Urothelium cell line (cell line): ENCODE measurements at regions not wholly inside any gene's neighbourhood (a gene's known extent, or its start where the extent isn't known, plus 50 kb on each side); places are given as distances from the start of the nearest gene placed in this dataset.

Experiments used
- DNase-seq: peaks from one replicate; pipeline ENCODE4 v3.0.0; 2011; ENCODE audit warnings: low spot score, mixed read lengths
- FAIRE-seq: peaks from 2 replicates; lab custom pipeline; 2011; peaks lifted over from hg19 to GRCh38; lab: Jason Lieb, UNC

DNA sequence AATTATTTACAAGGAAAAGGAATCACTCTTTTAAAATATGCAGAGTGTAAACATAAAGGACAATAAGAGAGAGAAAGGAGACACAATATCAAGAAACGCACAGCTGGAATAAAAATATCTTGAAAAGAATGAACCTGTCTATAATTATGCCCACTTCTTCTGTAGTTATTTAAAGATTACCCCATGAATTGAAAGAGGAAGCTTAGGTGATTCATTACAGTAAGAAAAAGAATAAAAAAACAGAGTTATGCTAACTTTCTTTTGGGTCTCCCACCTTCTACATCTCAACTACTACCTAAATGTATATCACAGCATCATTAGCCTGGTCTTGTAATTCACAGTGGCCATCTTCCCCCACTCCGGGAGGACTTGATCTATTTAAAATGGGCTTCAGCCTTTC is 182.1 kb downstream of the MRPL39 start:
- no peak for DNase-seq
- FAIRE-seq = no peak

DNA sequence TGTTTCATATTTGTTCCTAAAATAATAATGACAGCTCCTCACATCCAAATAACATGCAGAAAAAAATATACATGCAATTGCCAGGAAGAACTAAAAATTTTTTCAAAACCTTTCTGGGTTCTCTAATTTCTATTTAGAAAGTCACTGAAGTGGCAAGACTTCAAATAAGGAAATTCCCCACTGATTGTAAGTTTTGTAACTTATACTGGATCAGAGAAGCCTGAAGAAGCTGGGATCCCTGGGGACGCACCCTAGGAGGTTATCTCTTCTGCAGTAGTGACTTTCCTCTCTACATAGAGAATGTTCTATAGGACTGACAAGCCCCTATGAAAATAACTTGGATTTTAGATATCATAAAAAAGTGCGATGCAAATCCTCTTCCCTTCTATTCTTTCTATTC is 182.6 kb downstream of the MRPL39 start:
- FAIRE-seq (no peak), DNase-seq (no peak)

DNA sequence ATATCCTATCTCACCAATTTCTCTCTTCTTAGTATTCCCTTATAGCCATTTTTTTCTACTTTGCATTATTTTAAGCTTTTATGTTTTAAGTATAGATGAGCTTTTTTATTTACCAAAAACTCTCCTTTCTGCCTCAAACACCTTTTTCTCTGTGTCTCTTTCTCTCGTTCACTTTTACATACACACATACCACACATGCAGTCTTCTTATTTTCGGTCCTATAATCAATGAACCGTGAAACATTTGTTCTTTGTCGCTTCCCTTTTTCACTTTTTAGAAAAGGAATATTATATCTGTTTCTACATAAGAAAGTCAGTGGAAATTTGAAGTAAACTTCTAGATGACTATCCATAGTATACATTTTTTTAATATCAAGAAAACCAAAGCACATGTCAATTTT is 183.2 kb downstream of the MRPL39 start:
- no peak for FAIRE-seq
- no peak for DNase-seq

GRCh38 chr21:25422610-25423608 is 184.4 kb downstream of the MRPL39 start:
- FAIRE-seq (no peak), DNase-seq (no peak)

GRCh38 chr21:25421321-25422028 is 185.8 kb downstream of the MRPL39 start:
- FAIRE-seq (no peak), DNase-seq (no peak)

DNA sequence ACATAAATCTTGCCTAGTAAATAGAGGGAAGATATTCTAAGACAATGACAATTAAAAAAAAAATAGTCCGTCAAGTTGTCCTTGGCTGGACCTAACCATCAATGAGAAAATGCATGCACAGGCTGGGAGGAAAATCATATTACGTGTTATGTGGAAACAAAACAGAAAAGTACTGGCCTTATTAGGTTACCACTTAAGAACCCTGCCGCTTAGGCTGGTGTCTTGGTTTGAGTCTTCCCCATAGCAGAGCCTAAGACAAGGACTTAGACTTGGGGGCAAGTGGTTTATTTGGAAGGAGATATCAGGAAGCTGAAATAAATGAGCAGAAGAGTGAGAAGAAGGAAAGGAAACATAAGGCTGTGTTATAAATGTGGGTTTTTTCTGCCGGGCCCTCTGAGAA is 186.4 kb downstream of the MRPL39 start:
- DNase-seq (no peak), FAIRE-seq (no peak)

DNA sequence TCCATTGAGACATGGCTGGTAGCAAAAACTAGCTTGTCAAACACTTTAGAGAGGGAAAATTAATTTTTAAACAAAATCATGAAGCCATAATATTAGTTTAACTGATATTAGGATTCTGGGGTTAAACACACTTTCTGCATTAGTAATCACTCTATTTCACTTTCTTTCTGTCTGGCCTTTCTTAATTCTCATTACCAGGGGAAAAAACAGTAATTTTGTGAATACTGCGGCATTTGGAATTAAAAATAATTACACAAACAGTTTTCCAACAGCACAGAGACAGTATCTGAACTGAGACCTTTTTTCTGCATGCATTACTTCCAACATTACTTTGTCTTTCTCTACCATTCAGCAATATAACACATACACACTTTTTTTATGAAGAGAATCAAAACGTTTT is 190.6 kb downstream of the MRPL39 start:
- no peak for DNase-seq
- no peak for FAIRE-seq

- DNase-seq (no peak), FAIRE-seq (no peak)
Observed at GRCh38 chr21:25412100-25412499, 195.2 kb downstream of the MRPL39 start.

DNA sequence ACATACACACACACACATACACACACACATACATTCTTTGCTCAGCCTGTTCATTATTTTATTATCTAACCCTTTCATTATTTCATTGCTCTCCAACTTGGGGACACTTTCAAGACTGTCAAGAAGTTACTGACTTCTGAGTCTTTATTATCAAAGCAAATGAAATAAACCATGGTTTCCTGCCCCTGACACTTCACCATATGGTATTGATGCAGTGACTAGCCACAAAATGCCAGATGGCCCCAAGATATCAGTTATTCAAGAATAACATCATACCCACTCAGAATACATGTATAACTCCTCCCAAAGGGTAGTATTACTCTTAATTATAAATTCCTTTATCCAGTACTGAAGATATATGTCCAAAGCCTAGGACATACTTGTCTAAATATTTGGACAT is 197.3 kb downstream of the MRPL39 start:
- no peak for FAIRE-seq

DNA sequence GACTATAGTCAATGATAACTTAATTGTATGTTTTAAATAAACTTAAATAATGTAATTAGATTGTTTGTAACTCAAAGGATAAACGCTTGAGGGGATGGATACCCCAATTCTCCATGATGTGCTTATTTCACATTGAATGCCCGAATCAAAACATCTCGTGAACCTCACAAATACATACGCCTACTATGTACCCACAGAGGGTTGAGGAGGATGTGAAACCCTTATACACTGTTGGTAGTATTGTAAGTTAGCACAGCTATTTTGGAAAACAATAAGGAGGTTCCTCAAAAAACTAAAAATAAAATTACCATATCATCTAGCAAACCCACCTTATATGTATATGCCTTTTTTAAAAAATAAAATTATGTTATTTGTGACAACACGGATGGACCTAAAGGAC is 198.6 kb downstream of the MRPL39 start:
- DNase-seq (no peak), FAIRE-seq (no peak)

More for the DNA sequence above, 197.3 kb downstream of the MRPL39 start:
- DNase-seq = no peak

GRCh38 chr21:25406887-25407579 is 200.2 kb downstream of the MRPL39 start:
- no peak for FAIRE-seq
- DNase-seq = no peak

DNA sequence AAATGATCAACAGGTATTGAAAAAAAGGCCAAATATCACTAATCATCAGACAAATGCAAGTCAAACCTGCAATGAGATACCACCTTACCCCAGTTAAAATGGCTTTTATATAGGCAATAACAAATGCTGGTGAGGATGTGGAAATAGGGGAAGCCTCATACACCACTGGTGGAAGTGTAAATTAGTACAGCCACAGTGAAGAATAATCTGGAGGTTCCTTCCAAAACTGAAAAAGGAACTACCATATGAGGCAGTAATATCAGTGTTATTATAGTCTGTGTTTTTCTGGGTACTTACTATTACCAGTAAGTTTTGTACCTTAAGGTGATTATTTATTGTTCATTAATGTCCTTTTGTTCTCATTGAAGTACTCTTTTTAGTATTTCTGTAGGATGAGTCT is 201.3 kb downstream of the MRPL39 start:
- FAIRE-seq (no peak), DNase-seq (no peak)

DNA sequence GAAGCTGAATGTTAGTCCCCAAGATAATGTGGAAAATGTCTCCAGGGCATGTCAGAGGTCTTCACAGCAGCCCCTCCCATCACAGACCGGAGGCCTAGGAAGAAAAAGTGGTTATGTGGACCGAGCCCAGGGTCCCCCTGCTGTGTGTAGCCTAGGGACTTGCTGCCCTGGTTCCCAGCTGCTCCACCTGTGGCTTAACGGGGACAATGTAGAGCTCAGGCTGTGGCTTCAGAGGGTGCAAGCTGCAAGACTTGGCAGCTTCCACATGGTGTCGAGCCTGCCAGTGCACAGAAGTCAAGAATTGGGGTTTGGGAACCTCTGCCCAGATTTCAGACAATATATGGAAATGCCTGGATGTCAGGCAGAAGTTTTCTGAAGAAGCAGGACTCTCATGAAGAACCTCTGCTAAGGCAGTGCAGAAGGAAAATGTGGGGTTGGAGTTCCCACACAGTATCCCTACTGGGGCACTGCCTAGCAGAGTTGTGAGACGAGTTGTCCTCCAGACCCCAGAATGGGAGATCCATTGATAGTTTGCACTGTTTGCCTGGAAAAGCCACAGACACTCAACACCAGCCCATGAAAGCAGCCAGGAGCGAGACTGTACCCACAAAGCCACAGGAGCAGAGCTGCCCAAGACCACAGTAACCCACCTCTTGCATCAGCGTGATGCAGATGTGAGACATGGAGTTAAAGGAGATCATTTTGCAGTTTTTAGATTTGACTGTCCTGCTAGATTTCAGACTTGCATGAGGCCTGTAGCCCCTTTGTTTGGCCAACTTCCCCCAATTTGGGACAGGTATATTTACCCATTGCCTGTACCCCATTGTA is 204.9 kb downstream of the MRPL39 start:
- no peak for DNase-seq
- no peak for FAIRE-seq

GRCh38 chr21:25400427-25400826 is 206.9 kb downstream of the MRPL39 start:
- FAIRE-seq (no peak), DNase-seq (no peak)

GRCh38 chr21:25398630-25399029 is 208.7 kb downstream of the MRPL39 start:
- DNase-seq = no peak
- FAIRE-seq = no peak

DNA sequence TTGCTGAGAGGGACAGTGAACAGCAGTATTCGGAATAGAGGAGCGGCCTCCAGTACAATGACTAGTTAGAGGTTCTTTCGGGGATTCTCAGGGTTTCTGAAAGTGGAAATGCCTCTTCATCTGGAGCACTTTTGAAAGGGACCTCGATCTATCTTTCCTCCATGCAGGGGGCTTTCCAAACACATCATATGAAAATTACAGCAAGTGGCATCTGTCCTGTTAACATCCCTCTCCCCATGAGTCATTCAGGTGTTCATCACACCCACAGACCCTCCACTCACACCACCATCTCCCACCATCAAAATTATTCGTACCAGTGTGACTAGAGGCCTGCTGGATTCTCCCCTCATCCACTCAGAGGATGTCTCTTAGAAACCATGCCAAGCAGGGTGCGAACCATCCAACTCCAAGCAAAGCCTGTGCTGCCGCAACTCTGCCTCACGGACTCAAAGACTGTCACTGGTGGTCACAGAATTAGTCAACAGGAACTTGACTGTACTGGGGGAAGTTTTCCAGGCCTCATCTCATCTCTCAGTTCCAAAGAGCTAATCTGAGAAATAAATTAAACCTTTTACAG is 211.1 kb downstream of the MRPL39 start:
- FAIRE-seq (no peak), DNase-seq (no peak)

- DNase-seq = no peak
- FAIRE-seq = no peak
Observed at GRCh38 chr21:25391777-25392176, 215.5 kb downstream of the MRPL39 start.

GRCh38 chr21:25390701-25391100 is 216.6 kb downstream of the MRPL39 start:
- FAIRE-seq (no peak), DNase-seq (no peak)

DNA sequence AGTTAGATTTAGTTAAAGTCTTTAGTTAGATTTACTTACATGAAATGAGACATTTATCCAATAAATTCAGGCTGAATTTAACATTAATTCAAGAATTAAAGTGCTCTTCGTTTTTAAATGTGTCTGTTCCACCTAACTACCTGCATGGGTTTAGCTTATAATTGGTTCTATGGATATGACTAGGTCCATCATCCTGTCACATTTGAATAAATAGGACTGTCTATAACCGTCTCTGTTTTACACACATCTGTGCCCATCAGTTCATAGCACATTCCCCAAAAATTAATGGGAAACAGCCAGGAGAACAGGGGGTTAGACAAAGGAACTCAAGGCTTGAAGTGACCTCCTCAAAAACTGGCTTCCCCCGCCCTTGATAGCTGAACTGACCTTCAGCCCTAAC is 219.6 kb downstream of the MRPL39 start:
- no peak for FAIRE-seq
- DNase-seq = no peak

- FAIRE-seq (no peak), DNase-seq (peak; percentile 62)
Observed at GRCh38 chr21:25385911-25386474, 221.3 kb downstream of the MRPL39 start.
